Muscle layer of colon (tissue), 2 donors: ENCODE measurements at regions not wholly inside any gene's neighbourhood (a gene's known extent, or its start where the extent isn't known, plus 50 kb on each side); places are given as distances from the start of the nearest gene placed in this dataset.

Experiments
- H3K27ac ChIP-seq: one replicate; pipeline ENCODE4 v1.7.0; 2013; ENCODE audit warnings: low read depth, mild to moderate bottlenecking, low read length, moderate library complexity
- H3K27me3 ChIP-seq, 2 donors: one replicate each; pipeline ENCODE4 v1.7.0; 2013; ENCODE audit warnings: low read length in 2 of 2, mild to moderate bottlenecking in 2 of 2; ENCODE audit not compliant: insufficient read depth in 2 of 2, control insufficient read depth in 1 of 2
- H3K36me3 ChIP-seq: one replicate; pipeline ENCODE4 v1.7.0; 2013; ENCODE audit warnings: mild to moderate bottlenecking, low read length; ENCODE audit not compliant: insufficient read depth
- H3K4me1 ChIP-seq: one replicate; pipeline ENCODE4 v1.7.0; 2013; ENCODE audit warnings: mild to moderate bottlenecking, low read length; ENCODE audit not compliant: insufficient read depth
- H3K4me3 ChIP-seq, 2 donors: one replicate each; pipeline ENCODE4 v1.7.0; 2013; ENCODE audit warnings: low read length in 2 of 2, low read depth in 1 of 2, mild to moderate bottlenecking in 1 of 2, moderate library complexity in 1 of 2
- H3K9ac ChIP-seq: one replicate; pipeline ENCODE4 v1.7.0; 2013; ENCODE audit warnings: low read length
- H3K9me3 ChIP-seq: one replicate; pipeline ENCODE4 v1.7.0; 2013; ENCODE audit warnings: mild to moderate bottlenecking, low read length
- donor health status: abdominal sarcoma.
- donor health status: Adenocarcinoma of cecum.

GRCh38 chr3:17840126-17840525, 97.7 kb upstream of the TBC1D5 start:
- Histone ChIP-seq H3K9ac (no peak overlapping the region), H3K9me3 (no peaks in the 10 kb centered on the region), H3K27me3 (no peaks in the 10 kb centered on the region), H3K4me3 (no peak overlapping the region), H3K27ac (no peak overlapping the region), H3K4me1 (no peaks in the 10 kb centered on the region), H3K36me3 (no peaks in the 10 kb centered on the region)

- H3K36me3 ChIP-seq: no peaks in the 10 kb centered on the region
Measured at GRCh38 chr3:17836919-17837318, 94.5 kb upstream of the TBC1D5 start.

GRCh38 chr3:17836092-17836491, 93.7 kb upstream of the TBC1D5 start:
- no peak overlapping the region for H3K27ac ChIP-seq
- no peaks in the 10 kb centered on the region for H3K4me1 ChIP-seq
- no peaks in the 10 kb centered on the region for H3K36me3 ChIP-seq
- no peaks in the 10 kb centered on the region for H3K27me3 ChIP-seq
- no peaks in the 10 kb centered on the region for H3K9me3 ChIP-seq
- no peak overlapping the region for H3K9ac ChIP-seq
- no peak overlapping the region for H3K4me3 ChIP-seq

More at GRCh38 chr3:17836919-17837318, 94.5 kb upstream of the TBC1D5 start:
- H3K4me1 ChIP-seq: no peaks in the 10 kb centered on the region
- no peak overlapping the region for H3K27ac ChIP-seq
- no peak overlapping the region for H3K4me3 ChIP-seq
- H3K9me3 ChIP-seq: no peaks in the 10 kb centered on the region
- H3K9ac ChIP-seq: no peak overlapping the region
- H3K27me3 ChIP-seq: no peaks in the 10 kb centered on the region

- Histone ChIP-seq H3K9ac (no peak overlapping the region), H3K9me3 (no peaks in the 10 kb centered on the region), H3K4me1 (no peaks in the 10 kb centered on the region), H3K4me3 (no peak overlapping the region), H3K36me3 (no peaks in the 10 kb centered on the region), H3K27me3 (no peaks in the 10 kb centered on the region), H3K27ac (no peak overlapping the region)
Measured at GRCh38 chr3:17833786-17834559, 91.5 kb upstream of the TBC1D5 start.

GRCh38 chr3:17832016-17832415, 89.6 kb upstream of the TBC1D5 start:
- Histone ChIP-seq H3K9me3 (no peaks in the 10 kb centered on the region), H3K36me3 (no peaks in the 10 kb centered on the region), H3K4me1 (no peaks in the 10 kb centered on the region), H3K9ac (no peak overlapping the region), H3K27ac (no peak overlapping the region), H3K27me3 (no peaks in the 10 kb centered on the region), H3K4me3 (no peak overlapping the region)

DNA sequence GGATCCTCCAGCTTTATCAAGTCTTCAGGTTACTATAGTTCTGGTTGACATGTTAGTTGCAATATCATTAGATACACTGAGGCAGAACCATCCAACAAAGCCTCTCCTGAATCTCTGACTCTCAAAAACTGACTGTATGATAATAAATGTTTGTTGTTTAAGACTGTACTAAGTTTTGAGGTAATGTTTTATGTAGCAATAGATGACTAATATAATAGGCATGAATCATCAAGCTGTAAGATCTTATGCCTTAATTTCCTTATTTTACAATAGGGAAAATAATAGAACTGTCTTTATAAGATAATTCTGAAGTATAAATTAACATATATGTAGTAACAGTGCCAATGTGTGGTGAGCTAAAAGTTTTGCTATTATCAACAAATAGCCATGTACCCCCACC, 88.9 kb upstream of the TBC1D5 start:
- H3K27me3 ChIP-seq: no peaks in the 10 kb centered on the region

DNA sequence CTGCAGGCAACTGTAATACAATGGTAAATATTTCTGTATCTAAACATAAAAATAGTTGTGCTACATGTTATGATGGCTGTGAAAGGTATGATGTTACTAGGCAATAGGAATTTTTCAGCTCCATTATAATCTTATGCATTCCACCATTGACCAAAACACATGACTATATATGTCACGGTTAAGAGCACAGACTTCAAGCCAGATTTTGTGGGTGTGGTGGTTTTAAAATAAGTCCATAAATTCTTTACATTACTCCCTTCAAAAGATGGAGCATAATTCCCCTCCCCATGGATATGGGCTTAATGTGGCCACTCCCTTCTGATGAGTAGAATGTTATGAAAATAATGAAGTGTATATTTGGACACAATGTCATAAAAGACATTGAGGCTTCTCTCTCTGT, 88.4 kb upstream of the TBC1D5 start:
- Histone ChIP-seq H3K27me3 (no peaks in the 10 kb centered on the region), H3K36me3 (no peaks in the 10 kb centered on the region), H3K9me3 (no peaks in the 10 kb centered on the region), H3K27ac (no peak overlapping the region), H3K4me1 (no peaks in the 10 kb centered on the region), H3K9ac (no peak overlapping the region), H3K4me3 (no peak overlapping the region)

More for the DNA sequence above, 88.9 kb upstream of the TBC1D5 start:
- Histone ChIP-seq H3K27ac (no peak overlapping the region), H3K4me1 (no peaks in the 10 kb centered on the region), H3K36me3 (no peaks in the 10 kb centered on the region), H3K4me3 (no peak overlapping the region), H3K9ac (no peak overlapping the region), H3K9me3 (no peaks in the 10 kb centered on the region)

- Histone ChIP-seq H3K27ac (no peak overlapping the region), H3K4me3 (no peak overlapping the region), H3K9ac (no peak overlapping the region), H3K4me1 (no peaks in the 10 kb centered on the region), H3K9me3 (no peaks in the 10 kb centered on the region), H3K36me3 (no peaks in the 10 kb centered on the region), H3K27me3 (no peaks in the 10 kb centered on the region)
Measured at GRCh38 chr3:17828388-17828787, 86.0 kb upstream of the TBC1D5 start.

GRCh38 chr3:17825298-17825697, 82.9 kb upstream of the TBC1D5 start:
- Histone ChIP-seq H3K4me1 (no peaks in the 10 kb centered on the region), H3K27me3 (no peaks in the 10 kb centered on the region), H3K9me3 (no peaks in the 10 kb centered on the region), H3K4me3 (no peak overlapping the region), H3K27ac (no peak overlapping the region), H3K36me3 (no peaks in the 10 kb centered on the region), H3K9ac (no peak overlapping the region)

DNA sequence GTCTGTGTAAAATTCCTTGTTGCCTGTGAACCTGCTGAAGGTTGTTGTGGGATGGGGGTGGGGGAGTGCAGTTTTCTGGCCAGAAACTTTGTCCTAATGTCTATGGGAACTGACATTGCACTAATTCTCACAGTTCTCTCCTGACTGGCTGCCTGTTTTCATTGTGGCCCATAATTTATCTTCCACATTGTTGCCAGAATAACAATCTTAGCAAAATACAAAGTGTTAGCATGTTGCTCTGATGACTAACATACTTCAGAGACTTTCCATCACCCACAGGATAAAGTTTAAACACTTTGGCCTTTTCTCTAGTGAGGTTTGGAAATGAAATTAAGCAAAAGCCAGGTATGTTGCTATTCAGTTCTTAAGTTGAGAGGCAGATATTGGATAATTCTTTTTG, 81.4 kb upstream of the TBC1D5 start:
- Histone ChIP-seq H3K9me3 (no peaks in the 10 kb centered on the region), H3K9ac (no peak overlapping the region), H3K36me3 (no peaks in the 10 kb centered on the region), H3K27me3 (no peaks in the 10 kb centered on the region), H3K4me1 (no peaks in the 10 kb centered on the region), H3K4me3 (no peak overlapping the region), H3K27ac (no peak overlapping the region)

- no peaks in the 10 kb centered on the region for H3K27me3 ChIP-seq
- no peaks in the 10 kb centered on the region for H3K9me3 ChIP-seq
- H3K9ac ChIP-seq: no peak overlapping the region
- no peak overlapping the region for H3K4me3 ChIP-seq
- no peaks in the 10 kb centered on the region for H3K4me1 ChIP-seq
- no peaks in the 10 kb centered on the region for H3K36me3 ChIP-seq
- H3K27ac ChIP-seq: no peak overlapping the region
Measured at GRCh38 chr3:17823036-17823435, 80.6 kb upstream of the TBC1D5 start.

GRCh38 chr3:17820704-17821103, 78.3 kb upstream of the TBC1D5 start:
- H3K9me3 ChIP-seq: no peaks in the 10 kb centered on the region
- H3K9ac ChIP-seq: no peak overlapping the region
- H3K36me3 ChIP-seq: no peaks in the 10 kb centered on the region
- H3K4me3 ChIP-seq: no peak overlapping the region
- H3K27me3 ChIP-seq: no peaks in the 10 kb centered on the region
- H3K27ac ChIP-seq: no peak overlapping the region
- H3K4me1 ChIP-seq: no peaks in the 10 kb centered on the region
